Panc1 (cell line): ENCODE measurements at regions not wholly inside any gene's neighbourhood (a gene's known extent, or its start where the extent isn't known, plus 50 kb on each side); places are given as distances from the start of the nearest gene placed in this dataset.

Experiments used
- POLR2AphosphoS5 ChIP-seq: IDR thresholded peaks from 2 replicates; pipeline ENCODE4 v1.6.1; 2012; ENCODE audit warnings: mild to moderate bottlenecking, low read depth, low read length, moderate library complexity
- SIN3A ChIP-seq: IDR thresholded peaks from 2 replicates; pipeline ENCODE4 v1.6.1; 2012; ENCODE audit warnings: low read depth, mild to moderate bottlenecking, low read length, moderate library complexity, borderline replicate concordance; ENCODE audit not compliant: insufficient read depth
- TCF7L2 ChIP-seq: IDR thresholded peaks from 2 replicates; pipeline ENCODE4 v1.6.1; 2011; ENCODE audit warnings: mild to moderate bottlenecking, low read depth, low read length, inconsistent platforms
- TF ChIP-seq, protein P1 (sequence below): fragments of 450-650 bp; IDR thresholded peaks from 2 replicates; pipeline ENCODE4 v1.5.1; 2017; ENCODE audit warnings: mild to moderate bottlenecking

DNA sequence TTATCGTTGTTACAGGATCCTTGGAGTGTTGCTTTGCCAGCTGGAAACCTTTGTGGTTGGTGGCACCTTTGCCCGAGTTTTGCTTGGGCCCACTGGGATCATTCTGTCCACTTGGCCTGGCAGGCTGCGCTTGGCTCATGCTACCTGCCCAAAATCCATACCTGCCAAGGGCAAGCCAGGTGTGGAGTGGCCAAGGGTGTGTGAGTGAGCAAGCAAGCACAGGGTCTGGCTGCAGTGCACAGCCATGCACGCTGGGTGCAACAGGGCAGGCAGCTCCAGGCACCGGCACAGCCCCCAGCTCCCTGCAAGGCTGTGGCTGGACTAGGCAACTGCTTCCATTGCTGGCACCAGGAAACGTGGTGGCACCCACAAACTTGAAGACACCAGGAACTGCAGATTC lies 421.8 kb downstream of the ARL4A start:
- TF ChIP-seq POLR2AphosphoS5 (no peak), SIN3A (no peak), TCF7L2 (no peak)
- TF ChIP-seq, protein P1, sequence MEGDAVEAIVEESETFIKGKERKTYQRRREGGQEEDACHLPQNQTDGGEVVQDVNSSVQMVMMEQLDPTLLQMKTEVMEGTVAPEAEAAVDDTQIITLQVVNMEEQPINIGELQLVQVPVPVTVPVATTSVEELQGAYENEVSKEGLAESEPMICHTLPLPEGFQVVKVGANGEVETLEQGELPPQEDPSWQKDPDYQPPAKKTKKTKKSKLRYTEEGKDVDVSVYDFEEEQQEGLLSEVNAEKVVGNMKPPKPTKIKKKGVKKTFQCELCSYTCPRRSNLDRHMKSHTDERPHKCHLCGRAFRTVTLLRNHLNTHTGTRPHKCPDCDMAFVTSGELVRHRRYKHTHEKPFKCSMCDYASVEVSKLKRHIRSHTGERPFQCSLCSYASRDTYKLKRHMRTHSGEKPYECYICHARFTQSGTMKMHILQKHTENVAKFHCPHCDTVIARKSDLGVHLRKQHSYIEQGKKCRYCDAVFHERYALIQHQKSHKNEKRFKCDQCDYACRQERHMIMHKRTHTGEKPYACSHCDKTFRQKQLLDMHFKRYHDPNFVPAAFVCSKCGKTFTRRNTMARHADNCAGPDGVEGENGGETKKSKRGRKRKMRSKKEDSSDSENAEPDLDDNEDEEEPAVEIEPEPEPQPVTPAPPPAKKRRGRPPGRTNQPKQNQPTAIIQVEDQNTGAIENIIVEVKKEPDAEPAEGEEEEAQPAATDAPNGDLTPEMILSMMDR = no peak
